Caco-2 (cell line): ENCODE measurements at regions not wholly inside any gene's neighbourhood (a gene's known extent, or its start where the extent isn't known, plus 50 kb on each side); places are given as distances from the start of the nearest gene placed in this dataset.

Source experiments
- BruUV-seq: library from RNA; stranded (reverse); fragments of 400-500 nt; replicated peaks from 2 replicates; lab custom pipeline; 2021; lab: Mats Ljungman, UMichigan
- CTCF ChIA-PET: fragments of 300-600 bp; sonication (Branson Sonifier 250); formaldehyde crosslinking; loops from one replicate; lab custom pipeline; 2022; ENCODE audit warnings: antibody characterized with exemption; lab: Charles Lee
- POLR2A ChIA-PET: fragments of 300-600 bp; sonication (Branson Sonifier 250); formaldehyde crosslinking; loops from one replicate; lab custom pipeline; 2022; ENCODE audit warnings: antibody characterized with exemption; lab: Charles Lee
- DNase-seq, 2 experiments: peaks; one replicate each; pipeline versions ENCODE4 v3.0.0 to v3.0.0-alpha.2; 2020 to 2022
- H3K27me3 ChIP-seq: replicated peaks from 2 replicates; pipeline ENCODE4 v1.6.0; 2011; ENCODE audit warnings: low read length; ENCODE audit not compliant: control insufficient read depth, insufficient read depth
- H3K36me3 ChIP-seq: 2 replicates; pipeline ENCODE4 v1.5.1; 2011; ENCODE audit warnings: low read length; ENCODE audit not compliant: control insufficient read depth, insufficient read depth
- H3K4me1 ChIP-seq: fragments of 250-450 bp; sonication (Bioruptor Pico); 2 replicates; pipeline ENCODE4 v1.5.1; 2020; ENCODE audit warnings: mild to moderate bottlenecking
- H3K4me3 ChIP-seq: 2 replicates; pipeline ENCODE4 v1.5.1; 2011; ENCODE audit warnings: low read depth, mild to moderate bottlenecking, control low read depth, low read length
- H3K9me3 ChIP-seq: fragments of 250-450 bp; sonication (Bioruptor Pico); 2 replicates; pipeline ENCODE4 v1.5.1; 2020; ENCODE audit warnings: mild to moderate bottlenecking, moderate library complexity
- H3K27ac Mint-ChIP-seq: one replicate; pipeline ENCODE4 v1.8.0; 2022; ENCODE audit warnings: mixed read lengths; ENCODE audit not compliant: unreplicated experiment
- H3K27me3 Mint-ChIP-seq: one replicate; pipeline ENCODE4 v1.8.0; 2022; ENCODE audit warnings: mixed read lengths; ENCODE audit not compliant: insufficient read depth, unreplicated experiment
- H3K36me3 Mint-ChIP-seq: one replicate; pipeline ENCODE4 v1.8.0; 2022; ENCODE audit warnings: mild to moderate bottlenecking, mixed read lengths; ENCODE audit not compliant: insufficient read depth, unreplicated experiment
- H3K4me1 Mint-ChIP-seq: one replicate; pipeline ENCODE4 v1.8.0; 2022; ENCODE audit warnings: low read depth, mixed read lengths; ENCODE audit not compliant: unreplicated experiment
- H3K4me3 Mint-ChIP-seq: one replicate; pipeline ENCODE4 v1.8.0; 2022; ENCODE audit warnings: mild to moderate bottlenecking, moderate library complexity, mixed read lengths; ENCODE audit not compliant: unreplicated experiment
- H3K9me3 Mint-ChIP-seq: one replicate; pipeline ENCODE4 v1.8.0; 2022; ENCODE audit warnings: mixed read lengths; ENCODE audit not compliant: unreplicated experiment
- intact Hi-C: fragments of 100-400 bp; cut with micrococcal nuclease; formaldehyde crosslinking; loops from one replicate; pipeline ENCODE4 v1.10.0; 2022; ENCODE audit not compliant: unreplicated experiment
- TF ChIP-seq, protein P1 (sequence below), 2 experiments: fragments of 200-600 bp in 1 of 2; IDR thresholded peaks; 1 replicate in 1 of 2; 2 replicates in 1 of 2; pipeline versions ENCODE4 v1.5.1 to v1.8.0; 2011 to 2022; ENCODE audit warnings: antibody characterized with exemption in 1 of 2, control low read depth in 1 of 2, inconsistent platforms in 1 of 2, low read depth in 1 of 2, low read length in 1 of 2, mild to moderate bottlenecking in 1 of 2, moderate library complexity in 1 of 2; ENCODE audit not compliant: insufficient read depth in 1 of 2, severe bottlenecking in 1 of 2, unreplicated experiment in 1 of 2

DNA sequence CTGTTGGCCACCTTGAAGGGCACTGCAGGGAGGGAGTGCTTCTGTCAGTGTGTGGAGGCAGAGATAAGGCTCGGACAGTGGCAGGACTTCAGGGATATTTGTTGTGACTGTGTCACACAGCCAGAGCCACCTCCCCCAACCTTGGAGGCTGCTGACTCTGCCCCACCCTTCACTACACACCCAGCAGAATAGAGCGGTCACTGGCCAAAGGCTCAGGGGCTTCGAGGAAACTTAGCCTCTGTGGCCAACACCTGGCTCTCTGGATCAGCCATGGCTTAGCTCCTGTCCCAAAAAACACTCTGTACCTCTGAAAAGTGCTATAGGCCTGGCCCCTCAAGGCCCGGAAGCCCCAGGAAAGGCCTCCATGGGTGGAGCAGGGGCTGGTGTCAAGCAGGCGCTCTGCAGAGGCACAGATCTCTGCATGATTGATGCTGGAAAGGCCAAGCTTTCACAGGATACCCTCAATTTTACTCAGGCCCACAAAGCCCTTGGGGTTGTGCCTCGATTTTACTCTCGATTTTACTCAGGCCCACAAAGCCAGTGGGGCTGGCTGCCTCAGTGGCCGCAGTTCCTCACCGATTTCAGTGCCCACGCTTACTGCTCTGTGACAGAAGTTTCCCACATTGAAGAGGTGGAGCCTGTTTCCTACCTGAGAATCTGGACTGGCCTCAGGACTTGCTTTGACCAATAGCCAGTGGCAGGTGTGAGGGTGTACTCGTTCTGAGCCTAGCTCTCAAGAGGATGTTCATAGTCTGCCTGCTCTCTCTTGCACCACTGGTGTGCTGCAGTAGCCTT lies 113.2 kb upstream of the GPR26 start:
- Histone ChIP-seq H3K36me3 (no peaks in the 10 kb centered on the region), H3K4me1 (no peaks in the 10 kb centered on the region), H3K27me3 (no peaks in the 10 kb centered on the region; the same call in 1 of the 2 replicates), H3K4me3 (no peak overlapping the region), H3K9me3 (no peaks in the 10 kb centered on the region)
- Mint-ChIP-seq H3K27ac (no peak overlapping the region), H3K27me3 (peaks cover 8% of the 10 kb centered on the region), H3K36me3 (peaks cover 6% of the 10 kb centered on the region), H3K9me3 (no peaks in the 10 kb centered on the region), H3K4me3 (no peak overlapping the region), H3K4me1 (no peaks in the 10 kb centered on the region)
- CTCF ChIA-PET, result no interaction called here
- intact Hi-C loops, result no loop called here
- TF ChIP-seq, protein P1, sequence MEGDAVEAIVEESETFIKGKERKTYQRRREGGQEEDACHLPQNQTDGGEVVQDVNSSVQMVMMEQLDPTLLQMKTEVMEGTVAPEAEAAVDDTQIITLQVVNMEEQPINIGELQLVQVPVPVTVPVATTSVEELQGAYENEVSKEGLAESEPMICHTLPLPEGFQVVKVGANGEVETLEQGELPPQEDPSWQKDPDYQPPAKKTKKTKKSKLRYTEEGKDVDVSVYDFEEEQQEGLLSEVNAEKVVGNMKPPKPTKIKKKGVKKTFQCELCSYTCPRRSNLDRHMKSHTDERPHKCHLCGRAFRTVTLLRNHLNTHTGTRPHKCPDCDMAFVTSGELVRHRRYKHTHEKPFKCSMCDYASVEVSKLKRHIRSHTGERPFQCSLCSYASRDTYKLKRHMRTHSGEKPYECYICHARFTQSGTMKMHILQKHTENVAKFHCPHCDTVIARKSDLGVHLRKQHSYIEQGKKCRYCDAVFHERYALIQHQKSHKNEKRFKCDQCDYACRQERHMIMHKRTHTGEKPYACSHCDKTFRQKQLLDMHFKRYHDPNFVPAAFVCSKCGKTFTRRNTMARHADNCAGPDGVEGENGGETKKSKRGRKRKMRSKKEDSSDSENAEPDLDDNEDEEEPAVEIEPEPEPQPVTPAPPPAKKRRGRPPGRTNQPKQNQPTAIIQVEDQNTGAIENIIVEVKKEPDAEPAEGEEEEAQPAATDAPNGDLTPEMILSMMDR (IDR thresholded peaks at IDR 0.05; ENCODE audit: insufficient read depth in 1 of 2, low read depth in 1 of 2, low read length in 1 of 2, severe bottlenecking in 1 of 2, unreplicated experiment in 1 of 2), result no peak
- no peak for DNase-seq
- POLR2A ChIA-PET, result no interaction called here
- no TSS peak for BruUV-seq

DNA sequence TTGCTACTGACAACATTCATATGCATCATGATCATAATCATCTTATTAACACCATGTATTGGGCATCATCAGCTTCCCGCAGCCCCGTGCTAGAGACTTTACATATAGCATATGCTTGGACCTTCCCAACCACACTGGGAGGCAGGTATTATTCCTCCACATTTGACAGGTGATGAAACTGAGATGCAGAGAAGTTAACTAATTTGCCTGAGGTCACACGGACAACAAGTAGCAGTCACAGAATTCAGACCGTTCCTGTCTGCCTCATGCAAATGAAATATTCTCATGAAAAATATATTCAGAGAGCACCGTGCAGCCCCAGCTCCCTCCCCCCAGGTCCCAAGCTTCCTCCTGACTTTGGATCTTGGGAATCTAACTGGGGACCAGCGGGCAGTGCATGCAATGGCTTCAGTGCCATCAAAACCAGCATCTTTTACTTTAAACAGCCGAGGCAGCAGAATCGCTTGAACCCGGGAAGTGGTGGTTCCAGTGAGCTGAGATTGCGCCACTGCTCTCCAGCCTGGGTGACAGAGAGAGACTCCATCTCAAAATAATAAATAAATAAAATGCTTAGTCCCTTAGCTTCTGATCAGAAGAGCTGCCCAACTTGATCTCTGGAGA lies 112.2 kb upstream of the GPR26 start:
- Histone ChIP-seq H3K4me3 (no peak overlapping the region), H3K9me3 (no peaks in the 10 kb centered on the region), H3K36me3 (no peaks in the 10 kb centered on the region), H3K27me3 (no peaks in the 10 kb centered on the region; the same call in 1 of the 2 replicates), H3K4me1 (no peaks in the 10 kb centered on the region)
- ChIA-PET CTCF (no interaction called here), POLR2A (no interaction called here)
- DNase-seq, result no peak
- H3K27me3 Mint-ChIP-seq, result peaks cover 8% of the 10 kb centered on the region
- no peaks in the 10 kb centered on the region for H3K4me1 Mint-ChIP-seq
- TF ChIP-seq, protein P1 (IDR thresholded peaks at IDR 0.05; ENCODE audit: insufficient read depth in 1 of 2, low read depth in 1 of 2, low read length in 1 of 2, severe bottlenecking in 1 of 2, unreplicated experiment in 1 of 2), result no peak
- H3K36me3 Mint-ChIP-seq, result peaks cover 6% of the 10 kb centered on the region
- BruUV-seq, result no TSS peak
- intact Hi-C loops, result no loop called here
- no peak overlapping the region for H3K27ac Mint-ChIP-seq
- no peaks in the 10 kb centered on the region for H3K9me3 Mint-ChIP-seq
- H3K4me3 Mint-ChIP-seq, result no peak overlapping the region

DNA sequence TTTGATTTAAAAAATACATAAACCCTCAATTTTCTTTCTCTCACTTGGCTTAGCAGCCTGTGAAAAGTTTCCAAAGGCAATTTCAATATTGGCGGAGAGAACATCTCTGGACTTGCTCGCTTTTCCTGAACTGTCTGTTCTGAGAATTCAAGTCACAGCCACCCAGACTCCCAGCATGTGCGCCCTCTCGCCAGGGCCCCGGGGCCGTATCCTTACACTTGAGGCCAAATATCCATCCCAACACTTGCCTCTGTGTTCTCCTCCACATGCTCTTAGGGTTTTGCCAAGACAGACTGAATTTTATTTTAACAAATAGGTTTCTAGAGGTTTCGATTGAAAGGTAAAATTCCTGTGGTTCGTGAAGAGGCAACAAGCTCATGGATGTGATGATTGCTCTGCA lies 111.5 kb upstream of the GPR26 start:
- H3K27me3 Mint-ChIP-seq, result peaks cover 11% of the 10 kb centered on the region
- no peak overlapping the region for H3K27ac Mint-ChIP-seq
- DNase-seq, result no peak
- no peaks in the 10 kb centered on the region; the same call in 1 of the 2 replicates for H3K27me3 ChIP-seq
- no peaks in the 10 kb centered on the region for H3K4me1 Mint-ChIP-seq
- TF ChIP-seq, protein P1 (IDR thresholded peaks at IDR 0.05; ENCODE audit: insufficient read depth in 1 of 2, low read depth in 1 of 2, low read length in 1 of 2, severe bottlenecking in 1 of 2, unreplicated experiment in 1 of 2), result no peak
- no peak overlapping the region for H3K4me3 Mint-ChIP-seq
- POLR2A ChIA-PET, result no interaction called here
- H3K36me3 Mint-ChIP-seq, result peaks cover 6% of the 10 kb centered on the region
- CTCF ChIA-PET, result interaction anchor here (0.6 kb wide), 1 partner anchor 510 kb away, joined by 4 read pairs; no protein-coding TSS in a partner anchor
- intact Hi-C loops, result no loop called here
- no TSS peak for BruUV-seq
- no peaks in the 10 kb centered on the region for H3K36me3 ChIP-seq
- no peaks in the 10 kb centered on the region for H3K4me1 ChIP-seq
- no peaks in the 10 kb centered on the region for H3K9me3 Mint-ChIP-seq
- no peak overlapping the region for H3K4me3 ChIP-seq
- H3K9me3 ChIP-seq, result no peaks in the 10 kb centered on the region
